GM23248 (cell line): ENCODE measurements at regions not wholly inside any gene's neighbourhood (a gene's known extent, or its start where the extent isn't known, plus 50 kb on each side); places are given as distances from the start of the nearest gene placed in this dataset.

Source experiments
- EZH2 ChIP-seq: fragments of 200-600 bp; sonication (generic); IDR thresholded peaks from 2 replicates; pipeline ENCODE4 v1.6.1; 2018; ENCODE audit warnings: antibody characterized with exemption, mild to moderate bottlenecking; ENCODE audit not compliant: insufficient read depth, poor library complexity, severe bottlenecking
- EZH2phosphoT487 ChIP-seq: fragments of 200-600 bp; sonication (generic); IDR thresholded peaks from 2 replicates; pipeline ENCODE4 v1.6.1; 2018; ENCODE audit warnings: antibody characterized with exemption, moderate library complexity, mild to moderate bottlenecking, low read depth; ENCODE audit not compliant: insufficient read depth

DNA sequence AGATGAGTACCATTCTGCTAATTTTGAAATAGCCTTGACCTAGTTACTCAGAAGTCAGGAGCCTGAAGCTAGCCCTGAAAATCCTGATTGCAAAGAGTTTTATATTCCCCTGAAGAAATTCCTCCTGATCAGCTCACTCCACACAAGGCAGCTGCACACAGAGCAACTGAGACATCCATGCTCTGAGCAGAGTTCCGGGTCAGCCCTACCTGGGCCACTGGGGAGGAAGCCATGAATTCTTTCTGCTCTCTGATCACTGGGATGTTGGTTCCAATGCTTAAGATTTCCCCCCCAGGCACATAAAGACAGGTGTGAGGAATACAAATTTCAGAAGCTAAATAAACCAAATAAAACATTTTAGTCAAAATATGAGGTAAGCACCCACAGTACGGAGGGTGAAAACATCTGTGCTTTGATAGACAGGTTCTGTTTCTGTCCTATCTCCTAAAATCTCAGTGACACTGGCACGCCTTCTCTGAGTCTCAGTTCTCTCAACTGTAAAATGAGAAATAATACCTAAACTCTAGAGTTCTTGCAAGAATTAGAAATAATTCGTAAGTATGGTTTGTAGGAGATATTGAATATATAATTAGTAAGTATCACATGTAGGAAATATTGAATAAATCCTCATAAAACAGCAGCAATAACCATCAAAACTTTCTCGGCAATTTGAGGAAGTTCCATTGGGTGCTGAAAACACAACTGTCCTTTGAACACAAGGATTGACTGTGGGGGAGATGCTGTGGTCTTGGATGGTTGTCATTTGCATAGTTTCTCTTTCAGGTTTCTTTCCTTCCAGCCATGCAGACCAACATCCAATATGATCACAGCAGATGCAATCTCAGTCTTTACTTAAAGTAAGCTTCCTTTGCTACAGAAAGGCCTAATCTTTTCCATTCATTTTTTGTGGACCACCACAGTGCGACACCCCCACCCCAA lies 133.0 kb upstream of the TNS3 start:
- TF ChIP-seq EZH2 = no peak
- TF ChIP-seq EZH2phosphoT487 = no peak
